HG03439 (cell line): ENCODE measurements at regions not wholly inside any gene's neighbourhood (a gene's known extent, or its start where the extent isn't known, plus 50 kb on each side); places are given as distances from the start of the nearest gene placed in this dataset.

Experiments
- ATAC-seq: cut with Tn5 transposase; IDR thresholded peaks from one replicate; pipeline ENCODE4 v1.9.1; 2021; ENCODE audit warnings: mild to moderate bottlenecking, moderate library complexity; ENCODE audit not compliant: unreplicated experiment

DNA sequence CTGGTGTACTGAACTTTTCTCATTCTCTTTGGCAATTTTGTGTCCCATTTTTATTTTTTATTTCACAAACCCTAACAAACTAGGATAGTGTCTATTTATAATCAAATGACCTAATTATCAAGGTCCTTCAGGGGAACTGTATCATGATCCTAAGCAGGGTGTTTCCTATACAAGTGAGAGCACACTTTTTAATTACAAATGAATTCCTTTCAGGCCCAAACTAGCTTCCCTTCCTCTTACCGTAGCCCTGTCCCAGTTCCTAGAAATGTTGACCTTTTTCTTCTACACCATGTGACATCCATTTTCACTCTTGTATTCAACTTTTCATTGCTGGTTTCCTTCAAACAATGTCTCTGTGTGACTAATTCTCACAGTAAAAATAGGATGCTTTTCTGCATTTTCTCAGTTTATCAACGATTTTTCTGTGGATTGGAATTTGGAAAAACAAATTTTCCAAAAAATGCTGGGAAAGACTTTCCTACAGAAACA, 411.4 kb downstream of the CCDC91 start:
- ATAC-seq: no peak

GRCh38 chr12:28602786-28603185, 412.5 kb downstream of the CCDC91 start:
- no peak for ATAC-seq

GRCh38 chr12:28603239-28603638, 413.0 kb downstream of the CCDC91 start:
- ATAC-seq: no peak

DNA sequence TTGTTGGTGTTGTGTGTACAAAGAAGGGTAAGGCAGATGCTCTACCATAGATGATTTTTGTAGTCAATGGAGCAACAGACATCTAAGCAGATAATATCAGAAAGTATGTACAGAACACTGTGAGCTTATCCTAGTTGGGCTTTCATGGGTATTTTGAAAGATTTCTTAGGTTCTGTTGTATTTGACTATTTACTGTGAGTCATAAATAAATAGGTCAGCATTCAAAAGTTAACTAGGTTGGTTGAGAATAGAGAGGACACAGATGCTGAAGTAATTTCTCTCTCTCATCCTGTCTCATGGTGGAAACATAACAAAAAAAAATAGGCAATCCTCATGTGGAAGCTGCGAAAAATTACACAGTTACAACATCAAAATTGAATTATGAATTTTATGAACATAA, 413.5 kb downstream of the CCDC91 start:
- ATAC-seq: no peak

DNA sequence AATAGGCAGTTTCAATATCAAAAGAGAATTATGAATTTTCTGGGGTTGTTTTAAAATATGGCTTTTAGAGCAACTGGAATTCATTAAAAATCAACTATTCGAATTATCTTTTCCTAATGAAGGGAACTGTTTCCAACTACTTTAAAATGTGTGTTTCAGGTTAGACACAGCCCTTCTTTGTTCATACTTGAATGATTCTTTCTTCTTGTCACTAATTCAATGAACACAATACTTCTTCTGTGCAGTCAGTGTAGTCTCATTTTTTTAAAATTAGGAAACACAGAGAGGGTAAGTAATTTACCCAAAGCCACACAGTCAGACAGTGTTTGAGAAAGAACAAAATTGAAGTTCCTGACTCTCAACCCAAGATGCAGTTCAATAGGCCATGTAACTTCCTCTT, 414.0 kb downstream of the CCDC91 start:
- ATAC-seq: no peak

- no peak for ATAC-seq
These were observed 416.8 kb downstream of the CCDC91 start for GRCh38 chr12:28606967-28607557.

- no peak for ATAC-seq
These were observed 420.3 kb downstream of the CCDC91 start for GRCh38 chr12:28610401-28611114.

DNA sequence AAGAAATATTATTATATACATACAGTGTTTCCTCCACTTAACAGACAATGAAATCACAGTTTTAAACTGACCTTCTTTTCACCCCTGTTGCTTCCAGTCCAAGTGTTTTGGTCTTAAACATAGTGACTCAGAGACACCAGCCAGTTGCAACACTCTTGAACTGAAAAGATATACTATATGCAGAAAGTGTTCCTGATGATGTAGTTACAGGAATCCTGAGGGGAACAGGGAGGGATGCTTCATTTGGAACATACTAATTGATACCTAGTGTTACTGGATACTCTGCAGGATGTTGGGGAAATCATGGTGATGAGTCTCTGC, 420.8 kb downstream of the CCDC91 start:
- no peak for ATAC-seq

GRCh38 chr12:28611449-28611848, 421.2 kb downstream of the CCDC91 start:
- no peak for ATAC-seq

DNA sequence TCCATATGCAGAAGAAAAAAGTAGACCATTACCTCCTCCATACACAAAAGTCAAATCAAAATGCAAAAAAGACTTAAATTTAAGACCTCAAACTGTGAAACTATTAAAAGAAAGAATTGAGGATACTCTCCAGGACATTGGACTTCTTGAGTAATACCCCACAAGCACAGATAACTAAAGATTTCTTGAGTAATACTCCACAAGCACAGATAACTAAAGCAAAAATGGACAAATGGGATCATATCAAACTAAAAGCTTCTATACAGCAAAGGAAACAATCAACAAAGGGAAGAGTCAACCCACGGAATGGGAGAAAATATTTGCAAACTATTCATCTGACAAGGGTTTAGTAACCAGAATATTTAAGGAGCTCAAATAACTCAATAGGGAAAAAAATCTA, 427.9 kb downstream of the CCDC91 start:
- ATAC-seq: no peak

DNA sequence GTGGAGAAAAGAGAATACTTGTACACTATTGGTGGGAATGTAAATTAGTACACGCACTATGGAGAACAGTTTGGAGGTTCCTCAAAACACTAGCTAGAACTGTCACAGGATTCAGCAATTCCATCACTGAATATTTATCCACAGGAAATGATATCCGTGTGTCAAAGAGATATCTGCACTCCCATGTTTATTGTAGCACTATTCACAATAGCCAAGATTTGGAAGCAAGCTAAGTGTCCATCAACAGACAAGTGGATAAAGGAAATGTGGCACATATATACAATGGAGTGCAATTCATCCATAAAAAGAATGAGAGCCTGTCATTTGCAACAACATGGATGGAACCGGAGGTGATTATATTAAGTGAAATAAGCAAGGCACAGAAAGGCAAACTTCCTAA, 428.5 kb downstream of the CCDC91 start:
- ATAC-seq: no peak

DNA sequence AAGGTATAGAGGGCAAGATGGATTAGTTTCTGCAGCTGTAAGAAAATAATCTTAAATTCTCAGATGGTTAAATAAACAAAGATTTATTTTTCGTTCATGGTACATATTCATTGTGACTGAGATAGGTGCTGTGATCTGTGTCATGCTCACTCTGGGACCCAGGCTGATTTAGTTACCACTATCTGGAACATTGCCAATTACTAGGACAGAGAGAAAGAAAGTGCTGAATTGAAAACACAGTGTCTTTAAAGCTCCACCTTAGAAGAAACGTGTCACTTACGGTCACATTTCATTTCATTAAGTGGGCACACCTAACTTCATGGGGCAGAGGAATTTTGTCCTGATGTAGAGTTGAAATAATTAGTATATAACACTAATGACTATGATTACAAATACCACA, 430.0 kb downstream of the CCDC91 start:
- ATAC-seq: no peak

- ATAC-seq: no peak
These were observed 432.1 kb downstream of the CCDC91 start for GRCh38 chr12:28622406-28622805.

GRCh38 chr12:28626504-28626903, 436.2 kb downstream of the CCDC91 start:
- ATAC-seq: no peak

DNA sequence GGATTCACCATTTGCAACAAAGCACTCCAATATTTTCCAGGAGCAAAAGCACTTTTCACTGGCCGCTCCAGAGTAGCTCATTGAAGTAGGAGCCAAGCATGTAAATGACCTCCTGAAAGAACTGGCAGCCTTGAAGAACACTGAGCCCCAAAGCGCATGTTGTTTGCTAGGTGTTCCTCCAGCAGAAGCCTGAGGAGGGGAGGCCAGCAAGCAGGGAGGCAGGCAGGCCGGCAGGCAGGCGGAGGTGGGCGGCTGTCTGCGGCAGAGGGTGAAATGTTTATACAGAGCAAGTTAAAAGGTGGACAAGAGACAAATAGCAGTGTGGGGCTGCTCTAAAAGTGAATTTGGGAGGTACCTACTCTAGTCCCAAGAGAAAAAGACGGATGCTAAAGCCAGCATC, 439.4 kb downstream of the CCDC91 start:
- ATAC-seq: no peak

- ATAC-seq: no peak
These were observed 441.6 kb downstream of the CCDC91 start for GRCh38 chr12:28631831-28632230.

DNA sequence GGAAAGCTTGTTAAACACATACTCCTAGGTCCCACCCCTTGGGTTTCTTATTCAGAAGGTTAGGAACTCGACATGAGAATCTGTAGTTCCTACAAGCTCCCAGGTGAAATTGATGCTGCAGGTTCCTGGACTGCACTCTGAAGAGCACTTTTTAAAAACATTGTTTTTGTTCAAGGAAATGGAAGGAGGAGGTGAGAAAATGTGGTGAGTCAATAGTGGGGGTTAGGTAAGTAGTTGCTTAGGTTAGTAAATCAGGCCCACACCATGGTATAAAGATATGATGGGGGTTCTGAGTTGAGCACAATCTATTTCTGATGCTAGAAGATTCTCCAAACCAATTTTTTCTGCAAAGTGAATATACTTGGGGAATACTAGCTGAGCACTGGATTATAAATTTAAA, 450.3 kb downstream of the CCDC91 start:
- no peak for ATAC-seq

DNA sequence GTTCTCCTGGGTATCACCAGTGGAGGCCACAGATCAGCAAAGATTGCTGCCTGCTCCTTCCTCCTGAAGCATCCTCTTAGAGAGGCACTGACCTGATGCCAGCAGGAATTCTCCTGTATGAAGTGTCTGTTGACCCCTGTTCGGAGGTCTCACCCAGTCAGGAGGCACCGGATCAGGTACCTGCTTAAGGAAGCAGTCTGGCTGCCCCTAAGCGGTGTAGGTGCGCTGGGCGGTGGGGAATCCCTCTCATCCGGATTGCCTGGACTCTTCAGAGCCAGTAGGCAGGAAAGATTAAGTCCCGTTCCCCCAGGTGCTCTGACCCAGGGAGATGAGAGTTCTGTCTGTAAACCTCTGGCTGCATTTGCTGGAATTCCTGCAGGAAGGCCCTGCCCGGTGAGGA, 455.2 kb downstream of the CCDC91 start:
- ATAC-seq: no peak

DNA sequence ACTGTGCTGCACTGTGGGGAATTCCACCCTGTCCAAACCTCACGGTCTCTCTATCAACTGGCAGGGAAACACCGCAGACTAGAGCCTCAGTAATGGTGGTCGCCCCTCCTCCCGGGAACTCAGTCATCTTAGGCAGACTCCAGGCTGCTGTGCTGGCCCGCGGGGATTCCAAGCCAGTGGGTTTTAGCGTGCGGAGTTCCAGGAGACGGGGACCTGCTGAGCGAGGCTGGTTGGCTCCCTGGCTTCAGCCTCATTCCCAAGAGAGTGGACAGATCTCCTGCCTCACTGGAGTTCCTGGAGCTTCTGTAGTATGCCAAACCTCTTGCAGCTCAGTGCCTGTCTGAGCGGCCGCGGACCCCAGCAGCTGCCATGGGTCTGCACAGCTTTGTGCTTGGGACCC, 455.6 kb downstream of the CCDC91 start:
- ATAC-seq: no peak

GRCh38 chr12:28650906-28651305, 460.6 kb downstream of the CCDC91 start:
- no peak for ATAC-seq

DNA sequence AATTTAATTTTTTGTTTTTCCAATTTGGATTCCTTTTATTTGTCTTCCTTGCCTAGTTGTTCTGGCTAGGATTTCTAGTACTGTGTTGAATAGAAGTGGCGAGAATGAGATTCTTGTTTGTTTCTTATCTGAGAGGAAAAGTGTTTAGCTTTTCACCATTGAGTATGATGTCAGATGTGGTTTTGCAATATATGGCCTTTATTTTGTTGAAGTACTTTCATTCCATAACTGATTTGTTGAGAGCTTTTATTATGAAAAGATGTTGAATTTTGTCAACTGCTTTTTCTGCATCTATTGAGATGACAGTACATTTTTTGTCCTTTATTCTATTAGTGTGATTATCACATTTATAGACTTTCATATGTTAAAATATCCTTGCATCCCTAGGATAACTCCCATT, 462.0 kb downstream of the CCDC91 start:
- ATAC-seq: no peak

- no peak for ATAC-seq
These were observed 467.1 kb upstream of the FAR2 start for GRCh38 chr12:28681980-28682379.

- no peak for ATAC-seq
These were observed 465.7 kb upstream of the FAR2 start for GRCh38 chr12:28683366-28683765.
